C4-2B (cell line): ENCODE measurements at regions not wholly inside any gene's neighbourhood (a gene's known extent, or its start where the extent isn't known, plus 50 kb on each side); places are given as distances from the start of the nearest gene placed in this dataset.

ENCODE experiments used
- ZFX ChIP-seq: fragments of 450-650 bp; IDR thresholded peaks from 2 replicates; pipeline ENCODE4 v1.6.1; 2017
- TF ChIP-seq, protein P1 (sequence below): fragments of 450-650 bp; conservative IDR thresholded peaks from 2 replicates; pipeline ENCODE4 v1.5.1; 2017; ENCODE audit warnings: mild to moderate bottlenecking

DNA sequence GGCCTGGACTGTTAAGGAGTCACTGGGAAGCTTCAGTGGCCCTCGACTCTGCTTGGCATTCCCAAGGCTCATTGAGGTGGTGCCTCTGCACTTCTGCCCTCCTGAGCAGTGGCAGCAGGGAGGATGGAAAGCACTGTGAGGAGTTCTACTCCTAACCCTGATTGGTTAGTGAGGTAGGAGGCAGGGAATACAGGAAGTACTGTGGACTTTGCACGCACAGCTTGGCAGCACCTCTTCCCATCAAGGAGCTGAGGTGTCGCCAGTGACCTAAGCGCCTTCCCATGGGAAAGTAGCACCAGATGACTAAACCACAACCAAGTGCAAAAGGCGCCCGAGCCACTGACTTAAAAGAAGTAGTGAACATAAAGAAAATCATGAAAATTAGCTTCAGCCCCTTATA lies 152.5 kb upstream of the CADM1 start:
- TF ChIP-seq, protein P1, sequence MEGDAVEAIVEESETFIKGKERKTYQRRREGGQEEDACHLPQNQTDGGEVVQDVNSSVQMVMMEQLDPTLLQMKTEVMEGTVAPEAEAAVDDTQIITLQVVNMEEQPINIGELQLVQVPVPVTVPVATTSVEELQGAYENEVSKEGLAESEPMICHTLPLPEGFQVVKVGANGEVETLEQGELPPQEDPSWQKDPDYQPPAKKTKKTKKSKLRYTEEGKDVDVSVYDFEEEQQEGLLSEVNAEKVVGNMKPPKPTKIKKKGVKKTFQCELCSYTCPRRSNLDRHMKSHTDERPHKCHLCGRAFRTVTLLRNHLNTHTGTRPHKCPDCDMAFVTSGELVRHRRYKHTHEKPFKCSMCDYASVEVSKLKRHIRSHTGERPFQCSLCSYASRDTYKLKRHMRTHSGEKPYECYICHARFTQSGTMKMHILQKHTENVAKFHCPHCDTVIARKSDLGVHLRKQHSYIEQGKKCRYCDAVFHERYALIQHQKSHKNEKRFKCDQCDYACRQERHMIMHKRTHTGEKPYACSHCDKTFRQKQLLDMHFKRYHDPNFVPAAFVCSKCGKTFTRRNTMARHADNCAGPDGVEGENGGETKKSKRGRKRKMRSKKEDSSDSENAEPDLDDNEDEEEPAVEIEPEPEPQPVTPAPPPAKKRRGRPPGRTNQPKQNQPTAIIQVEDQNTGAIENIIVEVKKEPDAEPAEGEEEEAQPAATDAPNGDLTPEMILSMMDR, result no peak
- TF ChIP-seq ZFX, result no peak
